Heart left ventricle (tissue), 16 donors: ENCODE measurements at regions not wholly inside any gene's neighbourhood (a gene's known extent, or its start where the extent isn't known, plus 50 kb on each side); places are given as distances from the start of the nearest gene placed in this dataset.

Experiments used
- ATAC-seq, 4 donors: fragments of 200-7000 bp; cut with Tn5 transposase; one replicate each; pipeline ENCODE4 v1.9.1; 2020 to 2022; ENCODE audit warnings: moderate library complexity in 4 of 4, mild to moderate bottlenecking in 3 of 4, moderate number of reproducible peaks in 1 of 4
- DNase-seq, 5 donors: peaks; one replicate each; pipeline ENCODE4 v3.0.0-alpha.2; 2020
- H3K27ac ChIP-seq, 12 donors: fragments of 200-600 bp; sonication (generic) in 4 of 12; one replicate each; pipeline versions ENCODE4 v1.5.0 to v1.8.0; 2016 to 2022; ENCODE audit warnings: mild to moderate bottlenecking in 2 of 12
- H3K27me3 ChIP-seq, 9 donors: fragments of 200-600 bp; sonication (generic) in 2 of 9; one replicate each; pipeline versions ENCODE4 v1.5.1 to v1.8.0; 2016 to 2022; ENCODE audit warnings: mild to moderate bottlenecking in 3 of 9
- H3K36me3 ChIP-seq, 9 donors: fragments of 200-600 bp; sonication (generic) in 2 of 9; one replicate each; pipeline versions ENCODE4 v1.5.0 to v1.8.0; 2018 to 2022; ENCODE audit warnings: mild to moderate bottlenecking in 2 of 9
- H3K4me1 ChIP-seq, 12 donors: fragments of 200-600 bp; sonication (generic) in 4 of 12; one replicate each; pipeline versions ENCODE4 v1.5.0 to v1.8.0; 2016 to 2022; ENCODE audit warnings: mild to moderate bottlenecking in 3 of 12
- H3K4me3 ChIP-seq, 12 donors: fragments of 200-600 bp; sonication (generic) in 4 of 12; one replicate each; pipeline versions ENCODE4 v1.5.0 to v1.8.0; 2017 to 2022; ENCODE audit warnings: mild to moderate bottlenecking in 9 of 12, moderate library complexity in 4 of 12
- H3K9me3 ChIP-seq, 12 donors: fragments of 200-600 bp; sonication (generic) in 4 of 12; one replicate each; pipeline versions ENCODE4 v1.5.0 to v1.8.0; 2016 to 2022; ENCODE audit warnings: mild to moderate bottlenecking in 1 of 12
- POLR2A ChIP-seq, 2 donors: fragments of 450-650 bp; IDR thresholded peaks; one replicate each; pipeline ENCODE4 v1.6.1; 2017; ENCODE audit warnings: antibody characterized with exemption in 2 of 2, mild to moderate bottlenecking in 2 of 2, moderate library complexity in 2 of 2
- WGBS, 4 donors: extraction: QIAGEN DNeasy Blood & Tissue Kit in 2 of 4; methylation state at CpG; one replicate each; pipeline versions ENCODE4 v1.1.5 to v1.1.7; 2013 to 2018; 5-methylcytosine and 5-hydroxymethylcytosine counted together
- intact Hi-C, 10 donors: fragments of 100-400 bp; cut with DNase I; formaldehyde crosslinking; loops; one replicate each; pipeline versions ENCODE4 v1.11.1 to v1.14.2; 2022
- TF ChIP-seq, protein P1 (sequence below), 12 donors: fragments of 200-600 bp; sonication (generic) in 4 of 12; IDR thresholded peaks; one replicate each; pipeline versions ENCODE4 v1.5.0 to v1.8.0; 2018 to 2022; ENCODE audit warnings: antibody characterized with exemption in 12 of 12, mild to moderate bottlenecking in 5 of 12
- donor health status: ischemic (EF 13 %, LVEDD 7.1; RV severe dilation, severe dysfunction).
- donor health status: healthy with polysubstance abuse.
- donor health status: DM: no; HTN: yes; CAD: no.
- donor health status: DM: no; HTN: no; CAD: no.
- donor health status: ischemic (EF 25% LVEDD 6.9; RV normal size, moderate dysfunction).
- donor health status: ischemic (EF 25% LVEDD 5.7; RV mildly dilated, moderate dysfunction).
- donor health status: healthy.
- donor health status: DM: yes; HTN: yes; CAD: no.
- donor health status: ischemic (EF 35%, LVEDD 5.7; RV mildly dilated, moderate dysfunction).
- donor health status: nonischemic (EF 11% LVEDD 7.7; RV severe dilation, severe dysfunction).
- donor health status: DM: yes; HTN: yes; CAD: no.
- donor health status: PGD.
- donor health status: ischemic (EF 29% LVEDD 5.4; RV normal size, mild dysfunction).
- donor health status: nonischemic (EF 23%, LVEDD 6.1; RV moderate dilation, normal function).

DNA sequence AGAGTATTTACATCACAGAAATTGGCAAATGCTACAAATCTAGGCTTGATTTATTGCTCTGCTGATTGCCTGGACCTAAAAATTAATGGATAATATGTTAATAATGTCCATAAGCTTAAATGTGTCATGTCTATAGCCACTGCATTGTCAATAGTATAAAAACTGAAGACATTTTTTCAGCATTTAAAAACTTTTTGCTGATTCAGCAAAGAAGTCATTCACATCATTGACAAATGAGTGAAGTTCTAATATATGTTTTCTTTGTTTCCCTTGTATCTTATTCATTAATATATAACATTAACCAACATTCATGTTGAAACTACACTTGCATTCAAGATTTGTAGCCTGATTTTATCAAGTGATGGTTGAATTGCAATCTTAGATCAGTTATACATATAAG lies 214.7 kb upstream of the XYLT1 start:
- H3K36me3 ChIP-seq, result no peaks in the 10 kb centered on the region
- TF ChIP-seq POLR2A (IDR thresholded peaks at IDR 0.05), result no peak
- TF ChIP-seq, protein P1, sequence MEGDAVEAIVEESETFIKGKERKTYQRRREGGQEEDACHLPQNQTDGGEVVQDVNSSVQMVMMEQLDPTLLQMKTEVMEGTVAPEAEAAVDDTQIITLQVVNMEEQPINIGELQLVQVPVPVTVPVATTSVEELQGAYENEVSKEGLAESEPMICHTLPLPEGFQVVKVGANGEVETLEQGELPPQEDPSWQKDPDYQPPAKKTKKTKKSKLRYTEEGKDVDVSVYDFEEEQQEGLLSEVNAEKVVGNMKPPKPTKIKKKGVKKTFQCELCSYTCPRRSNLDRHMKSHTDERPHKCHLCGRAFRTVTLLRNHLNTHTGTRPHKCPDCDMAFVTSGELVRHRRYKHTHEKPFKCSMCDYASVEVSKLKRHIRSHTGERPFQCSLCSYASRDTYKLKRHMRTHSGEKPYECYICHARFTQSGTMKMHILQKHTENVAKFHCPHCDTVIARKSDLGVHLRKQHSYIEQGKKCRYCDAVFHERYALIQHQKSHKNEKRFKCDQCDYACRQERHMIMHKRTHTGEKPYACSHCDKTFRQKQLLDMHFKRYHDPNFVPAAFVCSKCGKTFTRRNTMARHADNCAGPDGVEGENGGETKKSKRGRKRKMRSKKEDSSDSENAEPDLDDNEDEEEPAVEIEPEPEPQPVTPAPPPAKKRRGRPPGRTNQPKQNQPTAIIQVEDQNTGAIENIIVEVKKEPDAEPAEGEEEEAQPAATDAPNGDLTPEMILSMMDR (IDR thresholded peaks at IDR 0.05), result no peak

GRCh38 chr16:17683281-17683680 lies 212.5 kb upstream of the XYLT1 start:
- no peaks in the 10 kb centered on the region for H3K36me3 ChIP-seq
- peaks cover 0 to 16% (median 8%) of the 10 kb centered on the region in 12 donors for H3K9me3 ChIP-seq
- H3K4me3 ChIP-seq, result no peak overlapping the region
- ATAC-seq (no peak), DNase-seq (no peak)
- no peaks in the 10 kb centered on the region for H3K4me1 ChIP-seq
- intact Hi-C loops, result no loop called here
- peaks cover 0 to 4% (median 0%) of the 10 kb centered on the region in 9 donors for H3K27me3 ChIP-seq
- TF ChIP-seq POLR2A (IDR thresholded peaks at IDR 0.05), result no peak
- TF ChIP-seq, protein P1 (IDR thresholded peaks at IDR 0.05), result no peak
- H3K27ac ChIP-seq, result no peak overlapping the region
- WGBS, 4 donors, result 63 to 69% (median 66%) methylated on average over 3 of the region's 3 CpGs

More for the DNA sequence above, 214.7 kb upstream of the XYLT1 start:
- no peaks in the 10 kb centered on the region for H3K4me1 ChIP-seq
- ATAC-seq (no peak), DNase-seq (no peak)
- H3K27ac ChIP-seq, result no peak overlapping the region
- H3K27me3 ChIP-seq, result peaks cover 0 to 4% (median 0%) of the 10 kb centered on the region in 9 donors
- intact Hi-C loops, result no loop called here
- H3K9me3 ChIP-seq, result peaks cover 0 to 5% (median 0%) of the 10 kb centered on the region in 12 donors
- H3K4me3 ChIP-seq, result no peak overlapping the region

DNA sequence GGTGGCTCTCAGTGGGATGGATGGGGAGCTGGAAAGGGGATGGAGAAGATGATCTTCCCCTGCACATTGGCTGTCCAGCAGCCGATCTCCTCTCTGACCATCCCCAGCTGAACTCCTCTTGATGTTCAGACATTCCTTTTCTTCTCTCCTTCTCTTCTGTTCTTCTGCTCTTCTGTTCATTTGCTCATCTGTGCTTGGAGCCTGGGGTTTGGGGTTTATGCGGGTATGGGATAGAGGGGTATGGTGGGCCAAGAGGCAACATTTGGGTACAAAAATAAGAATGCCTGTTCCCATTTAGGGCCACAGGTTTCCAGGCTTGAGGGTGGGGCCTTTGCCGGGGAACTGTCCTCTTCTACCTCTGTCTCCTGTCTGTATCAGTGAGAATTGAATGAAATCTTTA lies 205.4 kb upstream of the XYLT1 start:
- H3K9me3 ChIP-seq, result peaks cover 0 to 16% (median 8%) of the 10 kb centered on the region in 12 donors
- ATAC-seq, result no peak
- TF ChIP-seq POLR2A (IDR thresholded peaks at IDR 0.05), result no peak
- TF ChIP-seq, protein P1 (IDR thresholded peaks at IDR 0.05), result no peak

GRCh38 chr16:17668386-17668785 lies 197.6 kb upstream of the XYLT1 start:
- intact Hi-C loops, result no loop called here
- no peaks in the 10 kb centered on the region for H3K9me3 ChIP-seq
- no peak overlapping the region for H3K27ac ChIP-seq
- no peaks in the 10 kb centered on the region for H3K36me3 ChIP-seq
- no peak overlapping the region for H3K4me3 ChIP-seq
- DNase-seq (no peak), ATAC-seq (no peak)
- TF ChIP-seq, protein P1 (IDR thresholded peaks at IDR 0.05), result no peak
- TF ChIP-seq POLR2A (IDR thresholded peaks at IDR 0.05), result no peak
- whole genome bisulfite sequencing, 4 donors, result 65 to 68% (median 67%) methylated on average over 3 of the region's 3 CpGs
- H3K27me3 ChIP-seq, result peaks cover 0 to 4% (median 0%) of the 10 kb centered on the region in 9 donors
- H3K4me1 ChIP-seq, result no peaks in the 10 kb centered on the region

More for the DNA sequence above, 205.4 kb upstream of the XYLT1 start:
- 90 to 99% (median 93%) methylated on average over 3 of the region's 3 CpGs for WGBS, 4 donors
- DNase-seq, result no peak
- Histone ChIP-seq H3K4me3 (no peak overlapping the region), H3K36me3 (no peaks in the 10 kb centered on the region), H3K4me1 (no peaks in the 10 kb centered on the region), H3K27me3 (no peaks in the 10 kb centered on the region), H3K27ac (no peak overlapping the region)
- intact Hi-C loops, result no loop called here
